PFSK-1 (cell line): ENCODE measurements at regions not wholly inside any gene's neighbourhood (a gene's known extent, or its start where the extent isn't known, plus 50 kb on each side); places are given as distances from the start of the nearest gene placed in this dataset.

ENCODE experiments used
- FOXP2 ChIP-seq: optimal IDR thresholded peaks from 2 replicates; pipeline ENCODE3; 2011; ENCODE audit warnings: borderline replicate concordance, control low read depth, inconsistent platforms; ENCODE audit not compliant: insufficient read depth; ENCODE audit errors: extremely low read length, extremely low read depth
- POLR2AphosphoS5 ChIP-seq: IDR thresholded peaks from 2 replicates; pipeline ENCODE4 v1.6.1; 2012; ENCODE audit warnings: low read depth, mild to moderate bottlenecking, control low read depth, low read length, moderate library complexity
- SIN3A ChIP-seq: IDR thresholded peaks from 2 replicates; pipeline ENCODE4 v1.6.1; 2012; ENCODE audit warnings: mild to moderate bottlenecking, low read length, moderate library complexity, borderline replicate concordance; ENCODE audit not compliant: insufficient read depth
- TAF1 ChIP-seq: IDR thresholded peaks from 2 replicates; pipeline ENCODE4 v1.6.1; 2012; ENCODE audit warnings: low read length, control low read depth, borderline replicate concordance; ENCODE audit not compliant: insufficient read depth
- TF ChIP-seq, protein P1 (sequence below), 2 experiments: IDR thresholded peaks; 2 replicates each; pipeline versions ENCODE4 v1.6.1 to v1.8.0; 2011 to 2012; ENCODE audit warnings: low read depth in 2 of 2, low read length in 2 of 2, control low read depth in 1 of 2, inconsistent platforms in 1 of 2, mild to moderate bottlenecking in 1 of 2, moderate library complexity in 1 of 2; ENCODE audit not compliant: insufficient read depth in 1 of 2

- no peak for TF ChIP-seq POLR2AphosphoS5
- no peak for TF ChIP-seq TAF1
- TF ChIP-seq, protein P1, sequence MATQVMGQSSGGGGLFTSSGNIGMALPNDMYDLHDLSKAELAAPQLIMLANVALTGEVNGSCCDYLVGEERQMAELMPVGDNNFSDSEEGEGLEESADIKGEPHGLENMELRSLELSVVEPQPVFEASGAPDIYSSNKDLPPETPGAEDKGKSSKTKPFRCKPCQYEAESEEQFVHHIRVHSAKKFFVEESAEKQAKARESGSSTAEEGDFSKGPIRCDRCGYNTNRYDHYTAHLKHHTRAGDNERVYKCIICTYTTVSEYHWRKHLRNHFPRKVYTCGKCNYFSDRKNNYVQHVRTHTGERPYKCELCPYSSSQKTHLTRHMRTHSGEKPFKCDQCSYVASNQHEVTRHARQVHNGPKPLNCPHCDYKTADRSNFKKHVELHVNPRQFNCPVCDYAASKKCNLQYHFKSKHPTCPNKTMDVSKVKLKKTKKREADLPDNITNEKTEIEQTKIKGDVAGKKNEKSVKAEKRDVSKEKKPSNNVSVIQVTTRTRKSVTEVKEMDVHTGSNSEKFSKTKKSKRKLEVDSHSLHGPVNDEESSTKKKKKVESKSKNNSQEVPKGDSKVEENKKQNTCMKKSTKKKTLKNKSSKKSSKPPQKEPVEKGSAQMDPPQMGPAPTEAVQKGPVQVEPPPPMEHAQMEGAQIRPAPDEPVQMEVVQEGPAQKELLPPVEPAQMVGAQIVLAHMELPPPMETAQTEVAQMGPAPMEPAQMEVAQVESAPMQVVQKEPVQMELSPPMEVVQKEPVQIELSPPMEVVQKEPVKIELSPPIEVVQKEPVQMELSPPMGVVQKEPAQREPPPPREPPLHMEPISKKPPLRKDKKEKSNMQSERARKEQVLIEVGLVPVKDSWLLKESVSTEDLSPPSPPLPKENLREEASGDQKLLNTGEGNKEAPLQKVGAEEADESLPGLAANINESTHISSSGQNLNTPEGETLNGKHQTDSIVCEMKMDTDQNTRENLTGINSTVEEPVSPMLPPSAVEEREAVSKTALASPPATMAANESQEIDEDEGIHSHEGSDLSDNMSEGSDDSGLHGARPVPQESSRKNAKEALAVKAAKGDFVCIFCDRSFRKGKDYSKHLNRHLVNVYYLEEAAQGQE (IDR thresholded peaks at IDR 0.05; ENCODE audit: insufficient read depth in 1 of 2, low read depth in 2 of 2, low read length in 2 of 2): no peak
- no peak for TF ChIP-seq SIN3A
- no peak for TF ChIP-seq FOXP2
These were observed 134.7 kb downstream of the DRD1 start for GRCh38 chr5:175309218-175309810.
